ENCODE measurements at regions not wholly inside any gene's neighbourhood (a gene's known extent, or its start where the extent isn't known, plus 50 kb on each side); places are given as distances from the start of the nearest gene placed in this dataset.
"Not testable (repeated sequence)": the region's sequence is repeated elsewhere in the genome, so short reads cannot be mapped to it uniquely, and the experiment has no call there.

GRCh38 chr6:19159561-19159960 is 677.6 kb upstream of the ID4 start:
- no peak for DNase-seq

- no peak for DNase-seq
These were observed 677.0 kb upstream of the ID4 start for GRCh38 chr6:19160081-19160730.

GRCh38 chr6:19167251-19167650 is 669.9 kb upstream of the ID4 start:
- DNase-seq, result no peak

GRCh38 chr6:19169366-19169765 is 667.8 kb upstream of the ID4 start:
- DNase-seq, result no peak

GRCh38 chr6:19175023-19175422 is 662.1 kb upstream of the ID4 start:
- DNase-seq, result no peak

GRCh38 chr6:19180348-19181072 is 656.7 kb upstream of the ID4 start:
- no peak for DNase-seq

- DNase-seq, result no peak
These were observed 656.0 kb upstream of the ID4 start for GRCh38 chr6:19181211-19181610.

- DNase-seq, result no peak
These were observed 643.5 kb upstream of the ID4 start for GRCh38 chr6:19193624-19194023.

- no peak for DNase-seq
These were observed 632.7 kb upstream of the ID4 start for GRCh38 chr6:19204445-19204844.

GRCh38 chr6:19205076-19205475 is 632.1 kb upstream of the ID4 start:
- no peak for DNase-seq

- DNase-seq, result no peak
These were observed 628.0 kb upstream of the ID4 start for GRCh38 chr6:19209202-19209601.

- no peak for DNase-seq
These were observed 626.1 kb upstream of the ID4 start for GRCh38 chr6:19210849-19211590.

GRCh38 chr6:19214231-19214630 is 622.9 kb upstream of the ID4 start:
- DNase-seq, result no peak

- DNase-seq, result no peak
These were observed 617.2 kb upstream of the ID4 start for GRCh38 chr6:19219931-19220330.

GRCh38 chr6:19231878-19232561 is 605.1 kb upstream of the ID4 start:
- no peak for DNase-seq

- no peak for DNase-seq
These were observed 591.5 kb upstream of the ID4 start for GRCh38 chr6:19245656-19246055.

GRCh38 chr6:19247181-19247580 is 590.0 kb upstream of the ID4 start:
- not testable (repeated sequence) for DNase-seq

- not testable (repeated sequence) for DNase-seq
These were observed 581.0 kb upstream of the ID4 start for GRCh38 chr6:19256123-19256522.

GRCh38 chr6:19261642-19262041 is 575.5 kb upstream of the ID4 start:
- DNase-seq, result no peak

- DNase-seq, result no peak
These were observed 569.1 kb upstream of the ID4 start for GRCh38 chr6:19268117-19268516.

GRCh38 chr6:19268718-19269117 is 568.5 kb upstream of the ID4 start:
- DNase-seq, result no peak

- no peak for DNase-seq
These were observed 567.8 kb upstream of the ID4 start for GRCh38 chr6:19269341-19269898.

GRCh38 chr6:19270616-19271015 is 566.6 kb upstream of the ID4 start:
- no peak for DNase-seq

Data from SHP77 treated with DMSO at 0.1 percent for 48 hours (cell line).